HG03039 (cell line): ENCODE measurements at regions not wholly inside any gene's neighbourhood (a gene's known extent, or its start where the extent isn't known, plus 50 kb on each side); places are given as distances from the start of the nearest gene placed in this dataset.

ENCODE experiments used
- ATAC-seq: cut with Tn5 transposase; IDR thresholded peaks from one replicate; pipeline ENCODE4 v1.9.1; 2021; ENCODE audit warnings: mild to moderate bottlenecking, moderate library complexity; ENCODE audit not compliant: unreplicated experiment

- no peak for ATAC-seq
Measured at GRCh38 chr6:24032896-24033688, 92.9 kb upstream of the NRSN1 start.

GRCh38 chr6:24043848-24044247, 82.2 kb upstream of the NRSN1 start:
- no peak for ATAC-seq

DNA sequence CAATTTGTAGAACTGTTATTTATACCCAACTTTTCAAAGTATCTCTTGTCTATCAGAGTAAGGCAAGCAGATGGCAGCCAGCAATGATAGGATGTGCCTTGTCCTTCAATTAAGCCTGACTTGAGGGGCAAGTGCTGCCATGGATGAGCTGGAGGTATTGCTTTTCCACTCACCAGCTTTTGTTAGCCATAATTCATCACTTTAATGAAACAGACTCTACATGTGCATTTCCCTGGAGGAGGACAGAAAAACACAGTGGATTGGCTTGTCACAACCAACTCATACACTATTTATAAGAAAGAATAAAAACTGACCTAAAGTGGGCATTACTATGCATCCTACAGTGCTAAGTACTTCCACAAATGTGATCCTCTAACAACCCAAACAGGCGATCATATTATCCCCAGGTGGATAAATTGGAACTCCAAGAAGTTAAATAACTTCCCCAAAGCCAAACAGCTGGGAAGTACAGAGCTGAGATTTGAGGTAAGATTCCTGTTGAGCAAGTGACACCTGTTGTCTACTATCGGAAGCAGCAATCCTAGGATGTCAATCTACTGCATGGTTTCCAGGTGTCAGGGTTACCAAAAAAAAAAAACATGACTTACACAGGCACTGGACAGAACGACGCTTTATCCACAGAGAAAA, 73.9 kb upstream of the NRSN1 start:
- ATAC-seq = no peak

GRCh38 chr6:24052590-24052961, 73.4 kb upstream of the NRSN1 start:
- no peak for ATAC-seq

GRCh38 chr6:24053057-24053456, 73.0 kb upstream of the NRSN1 start:
- ATAC-seq = no peak

DNA sequence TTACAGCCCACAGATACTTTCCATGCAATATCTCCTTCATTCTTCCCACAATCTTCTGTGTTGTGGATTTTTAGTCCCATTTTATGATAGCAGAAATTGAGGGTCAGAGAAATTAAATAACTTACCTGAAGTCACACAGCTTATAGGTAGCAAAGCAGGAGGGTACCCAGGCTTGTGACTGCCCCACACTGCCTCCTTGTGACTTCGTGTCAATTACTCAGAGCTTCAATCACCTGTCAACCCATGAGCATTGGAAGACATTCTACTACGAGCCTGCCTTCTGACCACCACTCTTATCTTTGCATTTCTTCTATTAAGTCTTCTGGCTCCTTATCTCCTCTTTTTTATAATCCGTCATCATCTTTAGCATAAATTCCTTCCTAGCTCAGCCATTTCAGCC, 71.6 kb upstream of the NRSN1 start:
- ATAC-seq = no peak

- ATAC-seq = no peak
Measured at GRCh38 chr6:24056567-24056966, 69.4 kb upstream of the NRSN1 start.

DNA sequence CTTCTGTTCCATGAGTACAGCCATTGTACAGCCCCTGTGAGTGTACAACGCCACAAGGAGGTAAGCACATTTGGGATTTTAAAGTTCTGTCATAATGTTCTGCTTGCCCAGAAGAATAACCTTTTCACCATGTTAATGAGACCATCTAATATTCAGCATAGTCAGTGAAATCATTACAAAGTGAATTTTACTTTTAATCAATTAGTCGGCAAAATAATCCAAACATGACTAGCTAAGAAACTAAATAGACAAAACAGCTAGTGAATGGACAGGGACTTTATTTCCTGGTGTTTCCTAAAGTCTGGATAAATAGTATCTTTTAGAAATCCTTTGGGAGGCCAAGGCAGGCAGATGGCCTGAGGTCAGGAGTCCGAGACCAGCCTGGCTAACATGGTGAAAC, 69.0 kb upstream of the NRSN1 start:
- no peak for ATAC-seq

GRCh38 chr6:24060982-24061754, 64.8 kb upstream of the NRSN1 start:
- ATAC-seq = peak; percentile 97

DNA sequence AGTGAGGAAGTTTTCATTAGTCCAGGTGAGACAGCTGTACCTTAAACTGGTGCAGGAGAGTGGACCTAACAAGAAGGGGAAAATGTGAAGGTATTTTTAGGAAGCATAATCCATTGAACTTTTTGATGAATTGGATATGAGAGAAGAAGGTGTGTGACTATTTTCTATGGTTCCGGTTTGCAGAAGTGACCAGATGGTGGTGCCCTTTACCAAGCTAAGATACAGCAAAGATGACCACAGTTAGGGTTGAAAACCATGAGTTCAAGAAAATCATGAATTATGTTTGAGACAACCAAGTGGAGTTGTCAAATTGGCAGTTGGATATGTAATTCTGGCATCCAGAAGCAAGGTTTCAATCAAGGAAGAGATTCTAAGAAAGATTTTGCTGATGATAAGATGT, 61.9 kb upstream of the NRSN1 start:
- ATAC-seq = no peak

DNA sequence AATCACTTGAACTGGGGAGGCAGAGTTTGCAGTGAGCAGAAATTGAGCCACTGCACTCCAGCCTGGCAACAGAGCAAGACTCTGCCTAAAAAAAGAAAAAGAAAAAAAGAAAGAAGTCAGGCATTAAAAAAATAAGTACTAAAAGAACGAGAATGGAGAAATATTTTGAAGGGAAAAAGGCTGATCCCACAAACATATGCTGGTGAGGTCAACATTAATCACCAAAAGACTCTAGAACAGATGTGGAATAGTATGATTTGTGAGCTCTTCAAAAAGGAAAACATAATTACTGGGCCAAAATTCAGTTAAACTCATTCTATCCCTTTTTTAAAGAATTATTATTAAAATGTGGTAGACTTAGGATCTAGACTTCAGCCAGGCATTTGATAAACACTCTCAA, 61.2 kb upstream of the NRSN1 start:
- ATAC-seq = no peak

GRCh38 chr6:24069526-24069925, 56.5 kb upstream of the NRSN1 start:
- ATAC-seq = no peak

DNA sequence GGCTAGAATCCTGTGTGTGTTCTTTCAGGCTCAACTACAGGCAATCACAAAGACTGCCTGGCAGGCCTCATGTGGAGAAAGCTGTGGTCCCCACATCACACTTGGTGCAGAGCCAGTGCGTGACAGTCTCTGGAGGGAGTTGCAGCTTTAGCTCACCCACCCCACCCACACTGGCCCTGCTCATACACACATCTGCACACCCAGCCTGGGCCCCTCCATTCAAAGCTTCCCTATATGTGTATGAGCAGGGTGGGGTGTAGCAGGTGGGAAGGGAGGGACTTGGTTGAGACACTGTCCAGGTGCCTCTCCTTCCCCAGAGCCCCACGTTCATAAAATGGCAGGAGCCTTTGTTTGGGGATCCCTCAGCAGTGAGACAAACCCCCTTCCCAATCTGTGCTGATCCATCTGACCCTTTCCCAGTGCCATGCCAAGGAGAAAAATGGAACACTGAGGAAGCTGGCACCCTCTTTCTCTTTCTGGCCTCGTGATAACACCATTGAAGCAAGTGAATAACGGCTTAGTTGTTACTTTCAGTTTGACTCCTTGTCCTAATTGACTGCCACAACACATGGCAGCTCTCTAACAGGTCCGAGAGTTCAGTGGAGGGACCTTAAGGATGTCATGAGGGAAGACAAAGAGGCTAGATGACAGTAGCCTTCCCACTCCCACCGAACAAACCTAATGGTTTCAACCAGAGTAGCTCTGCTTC, 53.8 kb upstream of the NRSN1 start:
- ATAC-seq = no peak

GRCh38 chr6:24076011-24076410, 50.0 kb upstream of the NRSN1 start:
- no peak for ATAC-seq
